GM13977 (cell line): ENCODE measurements at regions not wholly inside any gene's neighbourhood (a gene's known extent, or its start where the extent isn't known, plus 50 kb on each side); places are given as distances from the start of the nearest gene placed in this dataset.
"Not testable (repeated sequence)": the region's sequence is repeated elsewhere in the genome, so short reads cannot be mapped to it uniquely, and the experiment has no call there.

Experiments
- DNase-seq: peaks from one replicate; pipeline ENCODE4 v3.0.0; 2012; ENCODE audit warnings: low spot score
- in situ Hi-C: fragments of 300-500 bp; cut with MboI; formaldehyde crosslinking; loops from one replicate; pipeline ENCODE4 v1.12.0; 2022; ENCODE audit warnings: low sequenced_read_pairs, low pct_unique_long_range_greater_than_20kb, mixed read lengths, inconsistent platforms; ENCODE audit not compliant: unreplicated experiment
- TF ChIP-seq, protein P1 (sequence below): IDR thresholded peaks from 2 replicates; pipeline ENCODE4 v1.5.1; 2012; ENCODE audit warnings: mild to moderate bottlenecking, control low read depth; ENCODE audit not compliant: insufficient read depth; ENCODE audit errors: extremely low read depth, missing control alignments

GRCh38 chr4:127311371-127311770 lies 321.4 kb upstream of the INTU start:
- DNase-seq = no peak
- in situ Hi-C loops = no loop called here
- TF ChIP-seq, protein P1, sequence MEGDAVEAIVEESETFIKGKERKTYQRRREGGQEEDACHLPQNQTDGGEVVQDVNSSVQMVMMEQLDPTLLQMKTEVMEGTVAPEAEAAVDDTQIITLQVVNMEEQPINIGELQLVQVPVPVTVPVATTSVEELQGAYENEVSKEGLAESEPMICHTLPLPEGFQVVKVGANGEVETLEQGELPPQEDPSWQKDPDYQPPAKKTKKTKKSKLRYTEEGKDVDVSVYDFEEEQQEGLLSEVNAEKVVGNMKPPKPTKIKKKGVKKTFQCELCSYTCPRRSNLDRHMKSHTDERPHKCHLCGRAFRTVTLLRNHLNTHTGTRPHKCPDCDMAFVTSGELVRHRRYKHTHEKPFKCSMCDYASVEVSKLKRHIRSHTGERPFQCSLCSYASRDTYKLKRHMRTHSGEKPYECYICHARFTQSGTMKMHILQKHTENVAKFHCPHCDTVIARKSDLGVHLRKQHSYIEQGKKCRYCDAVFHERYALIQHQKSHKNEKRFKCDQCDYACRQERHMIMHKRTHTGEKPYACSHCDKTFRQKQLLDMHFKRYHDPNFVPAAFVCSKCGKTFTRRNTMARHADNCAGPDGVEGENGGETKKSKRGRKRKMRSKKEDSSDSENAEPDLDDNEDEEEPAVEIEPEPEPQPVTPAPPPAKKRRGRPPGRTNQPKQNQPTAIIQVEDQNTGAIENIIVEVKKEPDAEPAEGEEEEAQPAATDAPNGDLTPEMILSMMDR = no peak

DNA sequence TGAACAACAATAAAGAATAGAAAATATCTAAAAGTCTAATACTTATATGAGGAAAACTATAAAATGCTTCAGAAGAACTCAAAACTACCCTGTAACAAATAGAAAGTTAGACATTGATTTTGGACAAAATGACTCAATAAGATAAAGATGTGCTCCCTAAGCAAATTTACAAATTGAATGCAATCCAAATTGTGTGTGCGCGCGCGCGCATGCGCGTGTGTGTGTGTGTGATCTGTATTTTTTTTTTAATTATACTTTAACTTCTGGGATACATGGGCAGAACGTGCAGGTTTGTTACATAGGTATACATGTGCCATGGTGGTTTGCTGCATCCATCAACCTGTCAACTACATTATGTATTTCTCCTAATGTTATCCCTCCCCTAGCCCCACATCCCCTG lies 320.8 kb upstream of the INTU start:
- no peak for DNase-seq
- in situ Hi-C loops = no loop called here
- TF ChIP-seq, protein P1 = no peak

- TF ChIP-seq, protein P1 = no peak
- in situ Hi-C loops = no loop called here
- no peak for DNase-seq
These were observed 319.0 kb upstream of the INTU start for GRCh38 chr4:127313767-127314166.

GRCh38 chr4:127327491-127327890 lies 305.3 kb upstream of the INTU start:
- in situ Hi-C loops = no loop called here
- no peak for DNase-seq
- TF ChIP-seq, protein P1 = no peak

DNA sequence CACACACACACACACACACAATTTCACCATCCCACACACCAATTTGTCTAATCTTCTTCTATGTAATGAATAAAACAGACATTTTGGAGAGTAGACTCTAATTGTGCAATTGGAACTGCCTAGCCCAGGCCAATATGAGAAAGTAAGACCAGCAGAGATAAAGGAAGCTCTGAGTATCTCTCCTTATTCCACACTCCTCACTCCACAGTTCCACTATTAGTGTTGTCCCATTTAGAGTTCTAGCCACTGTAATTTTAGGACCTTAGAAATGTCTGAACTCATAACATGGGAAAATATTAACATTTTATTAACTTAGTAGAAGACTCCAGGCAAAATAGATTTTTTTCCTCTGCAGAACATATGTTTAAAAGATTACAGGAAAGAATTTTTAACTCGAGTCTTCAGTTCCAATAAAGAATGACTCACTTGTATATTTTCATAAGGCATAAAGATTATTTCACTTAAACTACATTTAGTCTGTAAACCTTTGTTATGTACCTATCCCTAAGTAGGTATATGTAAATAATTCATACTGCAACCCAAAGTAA lies 297.6 kb upstream of the INTU start:
- in situ Hi-C loops = no loop called here
- TF ChIP-seq, protein P1 = no peak

GRCh38 chr4:127335732-127336131 lies 297.0 kb upstream of the INTU start:
- in situ Hi-C loops = no loop called here
- DNase-seq = no peak
- TF ChIP-seq, protein P1 = no peak

More for the DNA sequence above, 297.6 kb upstream of the INTU start:
- DNase-seq = no peak

DNA sequence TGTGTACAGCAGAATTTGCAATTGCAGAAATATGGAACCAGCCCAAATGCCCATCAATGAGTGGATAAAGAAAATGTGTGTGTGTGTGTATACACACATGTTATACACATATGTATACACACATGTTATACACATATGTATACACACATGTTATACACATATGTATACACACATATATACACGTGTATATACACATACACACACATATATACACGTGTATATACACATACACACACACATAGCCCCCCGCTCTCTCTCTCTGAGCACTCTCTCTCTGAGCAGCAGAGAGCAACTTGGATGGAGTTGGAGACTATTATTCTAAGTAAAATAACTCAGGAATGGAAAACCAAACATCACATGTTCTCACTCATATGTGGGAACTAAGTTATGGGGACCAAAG lies 289.6 kb upstream of the INTU start:
- in situ Hi-C loops, DNase-seq: not testable (repeated sequence)
